D341Med (cell line): ENCODE measurements at regions not wholly inside any gene's neighbourhood (a gene's known extent, or its start where the extent isn't known, plus 50 kb on each side); places are given as distances from the start of the nearest gene placed in this dataset.
A peak's percentile ranks its signal among the peaks of the same experiment; 100 is the strongest.

Experiments
- DNase-seq: peaks from one replicate; pipeline ENCODE4 v3.0.0; 2012; ENCODE audit warnings: low spot score

- no peak for DNase-seq
Observed at GRCh38 chr7:128145191-128145590, 95.9 kb upstream of the LEP start.

- DNase-seq, result no peak
Observed at GRCh38 chr7:128146052-128146451, 95.0 kb upstream of the LEP start.

GRCh38 chr7:128148676-128149075 lies 92.4 kb upstream of the LEP start:
- no peak for DNase-seq

GRCh38 chr7:128150223-128150865 lies 90.7 kb upstream of the LEP start:
- DNase-seq, result no peak

- no peak for DNase-seq
Observed at GRCh38 chr7:128151635-128152034, 89.4 kb upstream of the LEP start.

GRCh38 chr7:128152721-128153120 lies 88.4 kb upstream of the LEP start:
- DNase-seq, result no peak

- DNase-seq, result no peak
Observed at GRCh38 chr7:128153436-128153835, 87.6 kb upstream of the LEP start.

- no peak for DNase-seq
Observed at GRCh38 chr7:128154504-128154903, 86.6 kb upstream of the LEP start.

- DNase-seq, result no peak
Observed at GRCh38 chr7:128155100-128155740, 85.9 kb upstream of the LEP start.

GRCh38 chr7:128157906-128158305 lies 83.2 kb upstream of the LEP start:
- no peak for DNase-seq

- no peak for DNase-seq
Observed at GRCh38 chr7:128158370-128158769, 82.7 kb upstream of the LEP start.

GRCh38 chr7:128160296-128160695 lies 80.8 kb upstream of the LEP start:
- no peak for DNase-seq

- no peak for DNase-seq
Observed at GRCh38 chr7:128161466-128162125, 79.5 kb upstream of the LEP start.

GRCh38 chr7:128162666-128163065 lies 78.4 kb upstream of the LEP start:
- DNase-seq, result no peak

- DNase-seq, result no peak
Observed at GRCh38 chr7:128163473-128163872, 77.6 kb upstream of the LEP start.

GRCh38 chr7:128164061-128164954 lies 76.8 kb upstream of the LEP start:
- DNase-seq, result no peak

GRCh38 chr7:128164955-128165670 lies 76.0 kb upstream of the LEP start:
- no peak for DNase-seq

GRCh38 chr7:128165927-128166420 lies 75.1 kb upstream of the LEP start:
- no peak for DNase-seq

GRCh38 chr7:128166603-128167041 lies 74.5 kb upstream of the LEP start:
- peak; percentile 70 for DNase-seq

GRCh38 chr7:128167042-128167701 lies 73.9 kb upstream of the LEP start:
- DNase-seq, result peak; percentile 84
